Cardiac fibroblast (primary cell): ENCODE measurements at regions not wholly inside any gene's neighbourhood (a gene's known extent, or its start where the extent isn't known, plus 50 kb on each side); places are given as distances from the start of the nearest gene placed in this dataset.
A peak's percentile ranks its signal among the peaks of the same experiment; 100 is the strongest.

Source experiments
- DNase-seq, 2 donors: peaks; one replicate each; pipeline versions ENCODE4 v3.0.0 to v3.0.0-alpha.2; 2010; ENCODE audit warnings: low read depth in 2 of 2
- H3K4me3 ChIP-seq, 2 donors: replicated peaks in 1 of 2; 1 replicate in 1 of 2; 2 replicates in 1 of 2; pipeline ENCODE4 v1.5.1; 2011; ENCODE audit warnings: low read depth in 2 of 2, low read length in 2 of 2, mild to moderate bottlenecking in 2 of 2, moderate library complexity in 1 of 2
- CTCF ChIP-seq: IDR thresholded peaks from one replicate; pipeline ENCODE4 v1.5.1; 2011; ENCODE audit warnings: low read depth, mild to moderate bottlenecking, low read length, inconsistent platforms

DNA sequence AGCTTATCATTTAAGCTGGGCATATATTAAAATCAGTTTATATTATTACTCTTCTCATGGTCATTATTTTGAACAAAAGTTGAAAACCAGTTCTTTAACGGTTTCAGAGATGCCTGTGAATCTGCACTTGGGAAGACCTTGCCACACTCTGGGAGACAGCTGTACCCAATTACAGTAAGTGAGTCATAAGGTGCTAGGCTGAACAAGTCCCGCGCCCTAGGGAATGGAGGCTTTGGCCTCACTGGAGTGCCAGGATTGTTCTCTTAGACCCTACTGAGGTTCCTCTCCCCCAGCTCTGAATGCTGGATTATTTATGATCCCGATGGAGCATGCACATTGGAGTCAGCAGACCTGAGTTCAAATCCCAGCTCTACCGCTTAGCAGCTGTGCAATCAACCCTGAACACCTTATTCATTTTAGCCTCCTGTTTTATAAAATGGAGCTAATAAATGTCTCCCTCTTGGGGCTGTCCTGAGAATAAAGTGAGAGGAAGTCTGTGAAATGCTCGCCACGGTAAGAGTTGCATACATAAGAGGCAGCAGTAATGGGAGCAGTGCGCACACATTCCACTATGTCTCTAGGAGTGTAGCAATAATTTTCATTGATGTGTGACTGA lies 266.2 kb downstream of the FOXD2 start:
- H3K4me3 ChIP-seq = no peak overlapping the region
- DNase-seq = peak; percentile 30 to 33
- no peak for TF ChIP-seq CTCF

- TF ChIP-seq CTCF = no peak
- H3K4me3 ChIP-seq = no peak overlapping the region
- DNase-seq = peak in 1 of 2 donors; percentile 21
Observed at GRCh38 chr1:47705517-47706130, 267.8 kb downstream of the FOXD2 start.

DNA sequence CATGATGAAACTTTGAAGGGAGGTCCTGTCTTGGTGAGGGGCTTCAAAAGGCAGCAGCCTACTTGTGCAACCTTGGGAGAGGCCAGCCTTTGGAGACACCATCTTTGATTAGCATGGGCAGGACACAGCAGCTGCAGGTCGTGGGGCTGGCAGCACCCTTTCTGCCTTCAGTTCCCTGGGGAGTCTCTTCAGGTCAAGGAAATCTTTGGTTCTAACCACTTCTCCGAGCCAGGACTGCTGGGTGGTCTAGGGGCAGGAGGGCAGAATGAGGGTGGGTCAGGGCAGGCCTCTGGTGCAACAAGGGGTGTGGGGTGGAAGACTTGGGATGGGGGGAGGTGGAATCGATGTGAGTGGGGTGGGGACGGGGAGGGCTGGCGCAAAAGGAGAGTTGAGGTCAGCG lies 269.7 kb downstream of the FOXD2 start:
- H3K4me3 ChIP-seq = no peak overlapping the region
- TF ChIP-seq CTCF = no peak
- no peak for DNase-seq

- H3K4me3 ChIP-seq = no peak overlapping the region
- TF ChIP-seq CTCF = no peak
Observed at GRCh38 chr1:47708019-47708535, 270.2 kb downstream of the FOXD2 start.

GRCh38 chr1:47708658-47709018 lies 270.8 kb downstream of the FOXD2 start:
- no peak for TF ChIP-seq CTCF
- DNase-seq = no peak
- no peak overlapping the region for H3K4me3 ChIP-seq

More at GRCh38 chr1:47708019-47708535, 270.2 kb downstream of the FOXD2 start:
- no peak for DNase-seq

DNA sequence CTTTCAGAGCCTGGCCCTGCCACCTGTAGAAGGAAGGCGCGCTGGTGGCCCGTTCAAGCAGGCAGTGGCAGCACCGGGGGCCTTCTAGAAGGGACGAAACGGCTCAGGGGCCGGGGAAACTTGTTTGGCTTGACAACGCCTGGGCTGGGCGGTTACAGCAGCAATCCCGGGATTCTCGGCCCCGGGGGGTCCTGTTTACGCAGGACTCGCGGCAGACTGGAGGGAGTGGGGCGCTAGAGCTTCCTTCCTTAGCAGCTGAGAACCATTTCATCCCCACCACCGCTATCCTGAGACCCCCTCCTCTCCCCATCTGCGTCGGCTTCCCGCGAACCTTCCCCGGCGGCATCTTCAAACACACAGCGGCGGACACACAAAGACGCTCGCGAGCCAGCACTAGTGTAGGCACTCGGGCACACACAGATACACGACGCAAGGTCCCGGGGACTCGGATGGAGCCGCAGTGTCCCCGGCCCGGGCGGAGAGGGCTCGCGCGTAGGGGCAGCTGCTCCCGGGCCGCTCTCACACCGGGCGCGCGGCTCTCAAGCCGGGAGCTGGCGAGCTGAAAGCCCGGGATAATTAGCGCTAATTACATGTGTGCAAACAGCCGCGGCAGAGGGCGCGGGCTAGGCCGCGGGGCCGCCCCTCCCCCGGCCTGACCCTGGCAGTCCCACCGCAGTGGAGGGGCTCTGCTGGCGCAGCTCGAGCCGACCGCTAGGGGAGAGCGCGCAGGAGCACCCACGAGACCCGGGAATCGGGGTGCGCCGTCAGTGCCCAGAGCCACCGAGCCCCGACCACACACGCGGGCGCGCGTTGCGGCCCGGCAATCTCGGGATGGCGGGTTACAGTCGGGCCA lies 271.4 kb downstream of the FOXD2 start:
- H3K4me3 ChIP-seq = peak overlapping the region; percentile 8 to 26
- DNase-seq = peak in 1 of 2 donors; percentile 18
- peak; percentile 27 for TF ChIP-seq CTCF
